Ascending aorta (tissue), 2 donors: ENCODE measurements at regions not wholly inside any gene's neighbourhood (a gene's known extent, or its start where the extent isn't known, plus 50 kb on each side); places are given as distances from the start of the nearest gene placed in this dataset.
"Not testable (repeated sequence)": the region's sequence is repeated elsewhere in the genome, so short reads cannot be mapped to it uniquely, and the experiment has no call there.

ENCODE experiments used
- DNase-seq, 2 donors: peaks; one replicate each; pipeline ENCODE4 v3.0.0-alpha.2; 2019; ENCODE audit warnings: low spot score in 2 of 2
- H3K27ac ChIP-seq, 2 donors: fragments of 200-600 bp; sonication (generic); one replicate each; pipeline ENCODE4 v1.5.1; 2016 to 2017; ENCODE audit warnings: mild to moderate bottlenecking in 1 of 2
- H3K27me3 ChIP-seq: fragments of 200-600 bp; sonication (generic); one replicate; pipeline ENCODE4 v1.5.1; 2017
- H3K36me3 ChIP-seq, 2 donors: fragments of 200-600 bp; sonication (generic); one replicate each; pipeline ENCODE4 v1.5.1; 2016
- H3K4me1 ChIP-seq, 2 donors: fragments of 200-600 bp; sonication (generic); one replicate each; pipeline ENCODE4 v1.5.1; 2016 to 2017; ENCODE audit warnings: mild to moderate bottlenecking in 1 of 2
- H3K4me3 ChIP-seq, 2 donors: fragments of 200-600 bp; sonication (generic); one replicate each; pipeline ENCODE4 v1.5.1; 2016 to 2017; ENCODE audit warnings: mild to moderate bottlenecking in 1 of 2
- H3K9me3 ChIP-seq, 2 donors: fragments of 200-600 bp; sonication (generic); one replicate each; pipeline ENCODE4 v1.5.1; 2016
- intact Hi-C: fragments of 100-400 bp; cut with DNase I; formaldehyde crosslinking; loops from one replicate; pipeline ENCODE4 v1.15.1; 2023
- TF ChIP-seq, protein P1 (sequence below), 3 experiments: fragments of 200-600 bp in 2 of 3; fragments of 450-650 bp in 1 of 3; sonication (generic) in 2 of 3; IDR thresholded peaks; one replicate each; pipeline ENCODE4 v1.5.1; 2016 to 2019; ENCODE audit warnings: antibody characterized with exemption in 3 of 3, mild to moderate bottlenecking in 1 of 3, moderate library complexity in 1 of 3

DNA sequence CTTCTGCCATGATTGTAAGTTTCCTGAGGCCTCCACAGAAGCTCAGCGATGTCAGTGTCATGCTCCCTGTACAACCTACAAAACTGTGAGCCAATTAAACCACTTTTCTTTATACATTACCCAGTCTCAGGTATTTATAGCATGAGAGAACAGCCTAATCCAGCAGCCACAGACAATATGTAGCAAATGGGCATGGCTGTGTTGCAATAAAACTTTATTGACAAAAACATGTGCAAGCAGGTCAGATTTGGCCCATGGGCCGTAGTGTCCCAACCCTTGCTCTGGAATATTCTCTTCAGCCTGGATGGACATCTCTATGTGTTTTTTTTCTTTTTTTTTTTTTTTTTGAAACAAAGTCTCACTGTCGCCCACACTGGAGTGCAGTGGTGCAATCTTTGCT lies 60.9 kb upstream of the EEF2KMT start:
- H3K4me3 ChIP-seq = no peak overlapping the region
- intact Hi-C loops = no loop called here
- DNase-seq = no peak
- TF ChIP-seq, protein P1, sequence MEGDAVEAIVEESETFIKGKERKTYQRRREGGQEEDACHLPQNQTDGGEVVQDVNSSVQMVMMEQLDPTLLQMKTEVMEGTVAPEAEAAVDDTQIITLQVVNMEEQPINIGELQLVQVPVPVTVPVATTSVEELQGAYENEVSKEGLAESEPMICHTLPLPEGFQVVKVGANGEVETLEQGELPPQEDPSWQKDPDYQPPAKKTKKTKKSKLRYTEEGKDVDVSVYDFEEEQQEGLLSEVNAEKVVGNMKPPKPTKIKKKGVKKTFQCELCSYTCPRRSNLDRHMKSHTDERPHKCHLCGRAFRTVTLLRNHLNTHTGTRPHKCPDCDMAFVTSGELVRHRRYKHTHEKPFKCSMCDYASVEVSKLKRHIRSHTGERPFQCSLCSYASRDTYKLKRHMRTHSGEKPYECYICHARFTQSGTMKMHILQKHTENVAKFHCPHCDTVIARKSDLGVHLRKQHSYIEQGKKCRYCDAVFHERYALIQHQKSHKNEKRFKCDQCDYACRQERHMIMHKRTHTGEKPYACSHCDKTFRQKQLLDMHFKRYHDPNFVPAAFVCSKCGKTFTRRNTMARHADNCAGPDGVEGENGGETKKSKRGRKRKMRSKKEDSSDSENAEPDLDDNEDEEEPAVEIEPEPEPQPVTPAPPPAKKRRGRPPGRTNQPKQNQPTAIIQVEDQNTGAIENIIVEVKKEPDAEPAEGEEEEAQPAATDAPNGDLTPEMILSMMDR (IDR thresholded peaks at IDR 0.05) = no peak
- H3K27me3 ChIP-seq = no peaks in the 10 kb centered on the region
- no peaks in the 10 kb centered on the region for H3K36me3 ChIP-seq
- no peaks in the 10 kb centered on the region for H3K9me3 ChIP-seq
- H3K27ac ChIP-seq = no peak overlapping the region
- no peaks in the 10 kb centered on the region for H3K4me1 ChIP-seq

DNA sequence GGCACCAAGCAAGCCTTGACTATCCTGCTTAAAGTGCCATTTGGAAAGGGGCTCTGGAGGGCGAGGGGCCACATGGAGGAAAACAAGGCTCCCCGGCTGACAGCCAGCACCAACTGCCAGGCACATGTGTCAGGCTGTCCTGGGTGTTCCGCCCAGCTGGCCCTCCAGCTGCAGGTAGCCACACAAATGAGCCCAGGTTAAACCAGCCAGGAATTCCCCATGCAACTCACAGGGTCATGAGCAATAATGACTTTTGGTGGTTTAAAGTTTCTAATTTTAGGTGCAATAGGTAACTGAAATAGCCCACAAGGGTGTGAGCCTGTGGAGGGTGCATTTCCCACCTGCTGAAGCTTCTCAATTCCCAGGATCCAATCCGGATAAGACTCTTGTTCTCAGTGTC lies 58.9 kb upstream of the EEF2KMT start:
- H3K36me3 ChIP-seq, H3K9me3 ChIP-seq, H3K27me3 ChIP-seq, H3K27ac ChIP-seq, DNase-seq, H3K4me1 ChIP-seq, H3K4me3 ChIP-seq, intact Hi-C loops: not testable (repeated sequence)

DNA sequence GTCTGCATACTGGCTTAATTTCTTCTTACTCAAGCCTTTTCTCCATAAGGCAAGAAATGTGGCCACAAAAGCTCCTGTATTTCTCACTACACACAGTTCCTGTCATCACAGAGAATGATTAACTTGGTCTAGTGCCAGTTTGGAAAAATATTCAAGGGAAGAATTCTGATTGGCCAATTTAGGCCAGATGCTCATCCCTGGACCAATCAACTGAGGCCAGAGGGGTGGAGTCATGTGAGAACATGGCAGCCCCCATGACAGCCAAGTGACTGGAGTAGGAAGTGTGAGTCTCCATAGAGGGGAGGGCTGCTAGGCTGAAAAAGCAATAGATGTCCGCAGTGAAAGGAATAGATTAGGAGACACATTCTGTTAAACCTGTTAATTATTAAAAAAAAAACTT lies 56.4 kb upstream of the EEF2KMT start:
- intact Hi-C loops, H3K27me3 ChIP-seq, H3K36me3 ChIP-seq, DNase-seq, H3K4me3 ChIP-seq, H3K4me1 ChIP-seq, H3K9me3 ChIP-seq, H3K27ac ChIP-seq: not testable (repeated sequence)

DNA sequence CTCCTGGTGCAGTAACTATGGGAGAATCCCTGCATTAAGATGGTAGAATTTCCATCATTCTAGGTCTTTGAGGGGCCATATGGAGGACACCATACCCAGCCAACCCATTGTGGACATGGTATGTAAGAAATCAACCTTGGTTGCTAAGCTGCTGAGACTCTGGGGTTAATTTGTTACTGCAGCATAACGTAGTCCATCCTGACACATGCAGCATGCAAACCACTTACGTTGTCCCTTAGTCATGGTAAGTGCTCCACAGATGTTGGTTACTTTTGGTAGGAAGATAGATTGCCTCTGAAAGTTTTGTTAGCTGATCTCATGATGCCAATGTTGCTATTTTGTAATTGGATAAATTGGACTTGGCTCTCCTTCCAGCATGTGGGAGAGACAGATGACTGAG lies 53.8 kb upstream of the EEF2KMT start:
- H3K36me3 ChIP-seq, H3K9me3 ChIP-seq, DNase-seq, intact Hi-C loops, H3K4me3 ChIP-seq, H3K27me3 ChIP-seq, H3K4me1 ChIP-seq, H3K27ac ChIP-seq: not testable (repeated sequence)
